A549 (cell line): ENCODE measurements at regions not wholly inside any gene's neighbourhood (a gene's known extent, or its start where the extent isn't known, plus 50 kb on each side); places are given as distances from the start of the nearest gene placed in this dataset.

ENCODE experiments used
- ATAC-seq, 2 experiments: fragments of 200-7000 bp in 1 of 2; fragments of >200 bp in 1 of 2; cut with Nextera tagmentation in 1 of 2; cut with Tn5 transposase in 1 of 2; 3 replicates each; pipeline versions ENCODE4 v1.8.0 to v1.9.1; 2018 to 2020; ENCODE audit warnings: mild to moderate bottlenecking in 1 of 2, moderate library complexity in 1 of 2
- CTCF ChIA-PET: fragments of 300-600 bp; sonication (Branson Sonifier 250); formaldehyde crosslinking; extraction: SDS; loops from one replicate; lab custom pipeline; 2021; ENCODE audit warnings: antibody characterized with exemption, inconsistent platforms; lab: Yijun Ruan, JAX
- POLR2A ChIA-PET: fragments of 350-600 bp; formaldehyde crosslinking; extraction: SDS; loops from one replicate; lab custom pipeline; 2021; ENCODE audit warnings: antibody characterized with exemption, inconsistent platforms; lab: Yijun Ruan, JAX
- DNase-seq, 2 experiments: peaks; one replicate each; pipeline versions ENCODE4 v3.0.0 to v3.0.0-alpha.2; 2011 to 2016; ENCODE audit warnings: low read depth in 1 of 2, low spot score in 1 of 2
- FAIRE-seq: peaks from 2 replicates; lab custom pipeline; 2011; peaks lifted over from hg19 to GRCh38; lab: Jason Lieb, UNC
- H3K27ac ChIP-seq, 2 experiments: fragments of >200 bp; sonication (Bioruptor Twin); formaldehyde crosslinking; 3 replicates each; pipeline ENCODE4 v1.5.1; 2016 to 2017
- H3K4me1 ChIP-seq: fragments of >200 bp; sonication (Bioruptor Twin); formaldehyde crosslinking; 3 replicates; pipeline ENCODE4 v1.6.1; 2016
- H3K4me2 ChIP-seq: fragments of >200 bp; sonication (Bioruptor Twin); formaldehyde crosslinking; 3 replicates; pipeline ENCODE4 v1.6.1; 2016
- H3K4me3 ChIP-seq: fragments of >200 bp; sonication (Bioruptor Twin); formaldehyde crosslinking; 3 replicates; pipeline ENCODE4 v1.5.1; 2016
- H3K9me3 ChIP-seq: fragments of >200 bp; sonication (Bioruptor Twin); formaldehyde crosslinking; 3 replicates; pipeline ENCODE4 v1.6.1; 2016
- CBX2 ChIP-seq: fragments of 200-600 bp; sonication (generic); IDR thresholded peaks from 2 replicates; pipeline ENCODE4 v1.6.1; 2016; ENCODE audit warnings: low read depth, mild to moderate bottlenecking, borderline replicate concordance
- CBX8 ChIP-seq: fragments of 200-600 bp; sonication (generic); IDR thresholded peaks from 2 replicates; pipeline ENCODE4 v1.6.1; 2016
- CHD2 ChIP-seq: fragments of 150-350 bp; IDR thresholded peaks from 2 replicates; pipeline ENCODE4 v1.6.1; 2014; ENCODE audit warnings: low read length; ENCODE audit not compliant: partially characterized antibody
- CHD4 ChIP-seq: fragments of 200-600 bp; sonication (generic); IDR thresholded peaks from 2 replicates; pipeline ENCODE4 v1.6.1; 2016; ENCODE audit warnings: antibody characterized with exemption, mild to moderate bottlenecking, borderline replicate concordance
- EHF ChIP-seq: fragments of 250-450 bp; sonication (Bioruptor Pico); IDR thresholded peaks from 2 replicates; pipeline ENCODE4 v1.5.0; 2020; ENCODE audit warnings: mild to moderate bottlenecking
- ESRRA ChIP-seq: fragments of 150-350 bp; IDR thresholded peaks from 2 replicates; pipeline ENCODE4 v1.6.1; 2014; ENCODE audit warnings: mild to moderate bottlenecking, low read length, borderline replicate concordance
- FOSL2 ChIP-seq, 2 experiments: fragments of 450-650 bp in 1 of 2; fragments of >200 bp in 1 of 2; sonication (Bioruptor Twin) in 1 of 2; formaldehyde crosslinking; IDR thresholded peaks; 2 replicates each; pipeline versions ENCODE4 v1.5.0 to v1.6.1; 2016 to 2020; ENCODE audit warnings: mild to moderate bottlenecking in 1 of 2, moderate library complexity in 1 of 2
- GATA3 ChIP-seq: IDR thresholded peaks from 2 replicates; pipeline ENCODE4 v1.6.1; 2012; ENCODE audit warnings: borderline replicate concordance
- HEYL ChIP-seq: fragments of 250-450 bp; sonication (Bioruptor Pico); IDR thresholded peaks from 2 replicates; pipeline ENCODE4 v1.8.0; 2021; ENCODE audit warnings: mild to moderate bottlenecking, moderate library complexity
- HMGXB4 ChIP-seq: fragments of 250-450 bp; sonication (Bioruptor Pico); IDR thresholded peaks from 2 replicates; pipeline ENCODE4 v1.5.0; 2021; ENCODE audit warnings: mild to moderate bottlenecking, moderate library complexity, borderline replicate concordance
- HOXA7 ChIP-seq: fragments of 250-450 bp; sonication (Bioruptor Pico); IDR thresholded peaks from 2 replicates; pipeline ENCODE4 v1.5.0; 2020; ENCODE audit warnings: mild to moderate bottlenecking, moderate library complexity
- JUNB ChIP-seq: fragments of >200 bp; sonication (Bioruptor Twin); formaldehyde crosslinking; IDR thresholded peaks from 2 replicates; pipeline ENCODE4 v1.6.1; 2016
- KDM5A ChIP-seq: fragments of 200-600 bp; sonication (generic); IDR thresholded peaks from 2 replicates; pipeline ENCODE4 v1.6.1; 2016; ENCODE audit warnings: antibody characterized with exemption, mild to moderate bottlenecking
- NPAS2 ChIP-seq: fragments of 250-450 bp; sonication (Bioruptor Pico); IDR thresholded peaks from 2 replicates; pipeline ENCODE4 v1.8.0; 2022; ENCODE audit warnings: mild to moderate bottlenecking, moderate library complexity, borderline replicate concordance
- NR3C1 ChIP-seq: fragments of >200 bp; sonication (Bioruptor Twin); formaldehyde crosslinking; IDR thresholded peaks from 3 replicates; pipeline ENCODE4 v1.6.1; 2017
- PBX3 ChIP-seq: IDR thresholded peaks from 2 replicates; pipeline ENCODE4 v1.6.1; 2012
- POLR2A ChIP-seq: IDR thresholded peaks from 2 replicates; pipeline ENCODE4 v1.6.1; 2012; ENCODE audit warnings: mild to moderate bottlenecking, low read length
- RARB ChIP-seq: fragments of 250-450 bp; sonication (Bioruptor Pico); IDR thresholded peaks from 2 replicates; pipeline ENCODE4 v1.8.0; 2021; ENCODE audit warnings: mild to moderate bottlenecking, moderate library complexity
- RCOR1 ChIP-seq: fragments of 150-350 bp; IDR thresholded peaks from 2 replicates; pipeline ENCODE4 v1.6.1; 2014; ENCODE audit warnings: antibody characterized with exemption, low read length, low read depth
- RNF2 ChIP-seq: fragments of 200-600 bp; sonication (generic); IDR thresholded peaks from 2 replicates; pipeline ENCODE4 v1.6.1; 2016; ENCODE audit warnings: low read depth, mild to moderate bottlenecking, antibody characterized with exemption, moderate library complexity, borderline replicate concordance
- SMC3 ChIP-seq: fragments of >200 bp; sonication (Bioruptor Twin); formaldehyde crosslinking; IDR thresholded peaks from 3 replicates; pipeline ENCODE4 v1.6.1; 2018; ENCODE audit warnings: inconsistent platforms
- SREBF2 ChIP-seq: fragments of 450-650 bp; IDR thresholded peaks from 2 replicates; pipeline ENCODE4 v1.6.1; 2014; ENCODE audit warnings: mild to moderate bottlenecking, moderate library complexity
- TFCP2L1 ChIP-seq: fragments of 250-450 bp; sonication (Bioruptor Pico); IDR thresholded peaks from 2 replicates; pipeline ENCODE4 v1.5.0; 2021; ENCODE audit warnings: mild to moderate bottlenecking
- ZNF302 ChIP-seq: fragments of 250-450 bp; sonication (Bioruptor Pico); IDR thresholded peaks from 2 replicates; pipeline ENCODE4 v1.9.0; 2021; ENCODE audit warnings: inconsistent platforms, mild to moderate bottlenecking, moderate library complexity
- ZSCAN20 ChIP-seq: fragments of 250-450 bp; sonication (Bioruptor Pico); IDR thresholded peaks from 2 replicates; pipeline ENCODE4 v1.8.0; 2022; ENCODE audit warnings: mild to moderate bottlenecking, moderate library complexity
- WGBS: methylation state at CpG from one replicate; pipeline ENCODE4 v1.1.6; 2017; ENCODE audit errors: missing lambda C conversion rate; 5-methylcytosine and 5-hydroxymethylcytosine counted together
- TF ChIP-seq, protein P1 (sequence below): fragments of 450-650 bp; IDR thresholded peaks from 2 replicates; pipeline ENCODE4 v1.6.1; 2014; ENCODE audit warnings: antibody characterized with exemption

DNA sequence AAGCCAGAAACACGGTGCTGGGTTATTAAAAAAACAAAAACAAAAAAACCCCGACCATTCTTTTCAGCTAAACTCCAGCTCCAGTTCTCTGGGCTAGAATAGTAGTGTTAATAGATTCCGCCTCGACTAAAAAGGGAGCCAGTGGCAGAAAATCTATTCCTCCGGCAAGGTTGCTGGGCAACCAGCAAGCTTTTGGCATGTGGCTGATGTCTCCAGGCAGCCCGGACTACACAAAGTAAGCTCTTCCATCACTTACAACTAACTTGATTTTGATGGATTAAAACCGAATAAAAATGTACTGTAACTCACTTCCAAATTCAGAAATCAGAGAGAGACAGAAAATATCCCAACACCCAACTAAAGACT is 126.4 kb upstream of the FOXN3 start:
- CTCF ChIA-PET = interaction anchor here (1.2 kb wide), 1 partner anchor 10 kb away, joined by 3 read pairs; no protein-coding TSS in a partner anchor
- Histone ChIP-seq H3K4me3 (no peak overlapping the region), H3K9me3 (no peaks in the 10 kb centered on the region), H3K4me1 (no peaks in the 10 kb centered on the region), H3K4me2 (no peak overlapping the region), H3K27ac (no peak overlapping the region)
- no peak for TF ChIP-seq TFCP2L1 (CRISPR knock-in tag)
- TF ChIP-seq ESRRA = no peak
- TF ChIP-seq FOSL2 (IDR thresholded peaks at IDR 0.05) = no peak
- TF ChIP-seq FOSL2 (CRISPR knock-in tag; IDR thresholded peaks at IDR 0.05) = no peak
- TF ChIP-seq NPAS2 (CRISPR knock-in tag) = no peak
- TF ChIP-seq KDM5A = no peak
- TF ChIP-seq GATA3 = no peak
- TF ChIP-seq RARB (CRISPR knock-in tag) = no peak
- TF ChIP-seq RCOR1 = no peak
- TF ChIP-seq CBX8 = no peak
- no peak for TF ChIP-seq HEYL (CRISPR knock-in tag)
- TF ChIP-seq CHD4 = no peak
- TF ChIP-seq HOXA7 (CRISPR knock-in tag) = no peak
- TF ChIP-seq PBX3 = no peak
- DNase-seq (no peak), FAIRE-seq (no peak), ATAC-seq (no peak)
- WGBS = 39% methylated on average over 7 of the region's 7 CpGs
- POLR2A ChIA-PET = interaction anchor here (0.6 kb wide), 1 partner anchor 61 kb away, joined by 5 read pairs; no protein-coding TSS in a partner anchor

DNA sequence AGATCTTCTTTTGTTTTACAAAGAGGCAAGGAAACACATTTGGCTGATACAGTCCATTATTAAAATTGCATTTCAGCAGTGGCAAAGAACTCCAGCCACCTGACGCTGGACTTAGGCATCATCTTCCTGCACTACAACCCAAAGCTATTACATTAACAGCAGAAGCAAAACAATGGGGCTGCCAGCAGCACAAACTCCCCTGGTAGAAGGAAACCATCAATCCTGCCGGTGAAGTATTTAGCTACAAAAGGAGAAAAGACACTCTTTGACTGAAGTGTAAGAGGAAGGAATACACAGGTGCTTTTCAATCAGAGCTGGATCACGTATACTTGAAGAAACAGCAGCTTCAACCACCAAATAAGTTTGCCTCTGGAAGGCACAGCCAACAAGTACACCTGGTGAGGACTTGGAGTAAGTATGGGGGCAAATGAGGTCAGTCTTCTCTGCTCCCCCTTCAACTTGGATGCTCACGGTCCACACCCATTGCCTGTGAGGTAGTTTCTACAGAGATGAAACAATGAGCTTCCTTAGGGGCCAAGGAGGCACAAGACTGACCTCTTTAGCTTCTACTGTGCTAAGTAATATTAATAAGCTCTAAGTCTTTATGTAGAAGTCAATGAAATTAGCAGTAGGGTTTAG is 125.9 kb upstream of the FOXN3 start:
- Histone ChIP-seq H3K9me3 (no peaks in the 10 kb centered on the region), H3K4me1 (no peaks in the 10 kb centered on the region), H3K4me3 (no peak overlapping the region), H3K27ac (no peak overlapping the region), H3K4me2 (no peak overlapping the region)
- POLR2A ChIA-PET = interaction anchor here (0.6 kb wide), 1 partner anchor 62 kb away, joined by 5 read pairs; no protein-coding TSS in a partner anchor
- FAIRE-seq = no peak
- ATAC-seq = no peak
- WGBS = 28% methylated on average over 4 of the region's 4 CpGs
- no peak for DNase-seq
- CTCF ChIA-PET = no interaction called here
- TF ChIP-seq HMGXB4 = no peak
- no peak for TF ChIP-seq SMC3
- TF ChIP-seq SREBF2 = no peak
- no peak for TF ChIP-seq POLR2A
- no peak for TF ChIP-seq EHF (CRISPR knock-in tag)
- no peak for TF ChIP-seq FOSL2 (IDR thresholded peaks at IDR 0.05)
- no peak for TF ChIP-seq FOSL2 (CRISPR knock-in tag; IDR thresholded peaks at IDR 0.05)
- TF ChIP-seq RNF2 = no peak
- TF ChIP-seq CBX8 = no peak
- TF ChIP-seq, protein P1, sequence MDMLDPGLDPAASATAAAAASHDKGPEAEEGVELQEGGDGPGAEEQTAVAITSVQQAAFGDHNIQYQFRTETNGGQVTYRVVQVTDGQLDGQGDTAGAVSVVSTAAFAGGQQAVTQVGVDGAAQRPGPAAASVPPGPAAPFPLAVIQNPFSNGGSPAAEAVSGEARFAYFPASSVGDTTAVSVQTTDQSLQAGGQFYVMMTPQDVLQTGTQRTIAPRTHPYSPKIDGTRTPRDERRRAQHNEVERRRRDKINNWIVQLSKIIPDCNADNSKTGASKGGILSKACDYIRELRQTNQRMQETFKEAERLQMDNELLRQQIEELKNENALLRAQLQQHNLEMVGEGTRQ = no peak
- no peak for TF ChIP-seq NR3C1
- TF ChIP-seq ZSCAN20 = no peak
- no peak for TF ChIP-seq JUNB
- no peak for TF ChIP-seq ZNF302 (CRISPR knock-in tag)
- no peak for TF ChIP-seq CBX2
- no peak for TF ChIP-seq HEYL (CRISPR knock-in tag)
- TF ChIP-seq CHD2 = no peak
- TF ChIP-seq NPAS2 (CRISPR knock-in tag) = no peak
